ENCODE measurements at regions not wholly inside any gene's neighbourhood (a gene's known extent, or its start where the extent isn't known, plus 50 kb on each side); places are given as distances from the start of the nearest gene placed in this dataset.

- H3K79me2 ChIP-seq (ENCODE audit: insufficient read depth, low read depth, low read length): no peaks in the 10 kb centered on the region
- no peak overlapping the region for H3K4me2 ChIP-seq (ENCODE audit: low read length)
- TF ChIP-seq CTCF (conservative IDR thresholded peaks at IDR 0.05; ENCODE audit: low read length) (no peak), EZH2phosphoT487 (IDR thresholded peaks at IDR 0.05; ENCODE audit: borderline replicate concordance, low read depth, low read length) (no peak)
- H3K9me3 ChIP-seq (ENCODE audit: low read length): no peaks in the 10 kb centered on the region
- no peaks in the 10 kb centered on the region for H4K20me1 ChIP-seq (ENCODE audit: insufficient read depth, low read length)
- BruUV-seq (replicated peaks): no TSS peak
- H3K27ac ChIP-seq (ENCODE audit: low read depth, low read length, poor library complexity, severe bottlenecking): no peak overlapping the region
- no peak overlapping the region for H3K4me3 ChIP-seq (ENCODE audit: low read depth, low read length, poor library complexity, severe bottlenecking)
- H3K36me3 ChIP-seq (ENCODE audit: insufficient read depth, low read length): no peaks in the 10 kb centered on the region
- ChIA-PET CTCF (ENCODE audit: unreplicated experiment) (no interaction called here), POLR2A (interaction anchor here (0.5 to 0.7 kb wide), 3 partner anchors 172 to 1978 kb away, joined by 3 to 4 read pairs (median 4); no protein-coding TSS in a partner anchor)
- intact Hi-C loops (cut with micrococcal nuclease; ENCODE audit: unreplicated experiment): no loop called here
- no peak overlapping the region for H2AFZ ChIP-seq (ENCODE audit: low read length)
- no peaks in the 10 kb centered on the region for H3K4me1 ChIP-seq (ENCODE audit: insufficient read depth, low read length, poor library complexity, severe bottlenecking)
- H3K9me2 ChIP-seq (ENCODE audit: insufficient read depth, low read length): no peaks in the 10 kb centered on the region
- DNase-seq (ENCODE audit: low spot score): no peak
Measured at GRCh38 chr3:5726621-5727020, 539.1 kb downstream of the EDEM1 start.

- no peak for DNase-seq (ENCODE audit: low spot score)
- Histone ChIP-seq H3K4me2 (ENCODE audit: low read length) (no peak overlapping the region), H2AFZ (ENCODE audit: low read length) (no peak overlapping the region), H4K20me1 (ENCODE audit: insufficient read depth, low read length) (no peaks in the 10 kb centered on the region), H3K79me2 (ENCODE audit: insufficient read depth, low read depth, low read length) (no peaks in the 10 kb centered on the region), H3K4me3 (ENCODE audit: low read depth, low read length, poor library complexity, severe bottlenecking) (no peak overlapping the region), H3K9me2 (ENCODE audit: insufficient read depth, low read length) (no peaks in the 10 kb centered on the region), H3K27ac (ENCODE audit: low read depth, low read length, poor library complexity, severe bottlenecking) (no peak overlapping the region), H3K4me1 (ENCODE audit: insufficient read depth, low read length, poor library complexity, severe bottlenecking) (no peaks in the 10 kb centered on the region), H3K36me3 (ENCODE audit: insufficient read depth, low read length) (no peaks in the 10 kb centered on the region), H3K9me3 (ENCODE audit: low read length) (no peaks in the 10 kb centered on the region)
- POLR2A ChIA-PET: interaction anchor here (0.7 kb wide), 1 partner anchor 180 kb away, joined by 3 read pairs; no protein-coding TSS in a partner anchor
- intact Hi-C loops (cut with micrococcal nuclease; ENCODE audit: unreplicated experiment): no loop called here
- no peak for TF ChIP-seq CTCF (conservative IDR thresholded peaks at IDR 0.05; ENCODE audit: low read length)
- TF ChIP-seq EZH2phosphoT487 (IDR thresholded peaks at IDR 0.05; ENCODE audit: borderline replicate concordance, low read depth, low read length): no peak
- no TSS peak for BruUV-seq (replicated peaks)
- CTCF ChIA-PET (ENCODE audit: unreplicated experiment): no interaction called here
Measured at GRCh38 chr3:5727743-5728484, 540.4 kb downstream of the EDEM1 start.

GRCh38 chr3:5729852-5730251 lies 542.3 kb downstream of the EDEM1 start:
- no peaks in the 10 kb centered on the region for H3K9me2 ChIP-seq (ENCODE audit: insufficient read depth, low read length)
- no peaks in the 10 kb centered on the region for H4K20me1 ChIP-seq (ENCODE audit: insufficient read depth, low read length)
- ChIA-PET POLR2A (no interaction called here), CTCF (ENCODE audit: unreplicated experiment) (no interaction called here)
- TF ChIP-seq CTCF (conservative IDR thresholded peaks at IDR 0.05; ENCODE audit: low read length) (peak; percentile 40), EZH2phosphoT487 (IDR thresholded peaks at IDR 0.05; ENCODE audit: borderline replicate concordance, low read depth, low read length) (no peak)
- intact Hi-C loops (cut with micrococcal nuclease; ENCODE audit: unreplicated experiment): loop anchor here (2.0 to 5.0 kb wide), 2 partner anchors 303 to 423 kb away; no protein-coding TSS in a partner anchor
- no peak overlapping the region for H3K27ac ChIP-seq (ENCODE audit: low read depth, low read length, poor library complexity, severe bottlenecking)
- BruUV-seq (replicated peaks): no TSS peak
- H3K4me2 ChIP-seq (ENCODE audit: low read length): no peak overlapping the region
- no peak overlapping the region for H2AFZ ChIP-seq (ENCODE audit: low read length)
- H3K36me3 ChIP-seq (ENCODE audit: insufficient read depth, low read length): no peaks in the 10 kb centered on the region
- DNase-seq (ENCODE audit: low spot score): peak; percentile 1
- no peaks in the 10 kb centered on the region for H3K4me1 ChIP-seq (ENCODE audit: insufficient read depth, low read length, poor library complexity, severe bottlenecking)
- no peak overlapping the region for H3K4me3 ChIP-seq (ENCODE audit: low read depth, low read length, poor library complexity, severe bottlenecking)
- no peaks in the 10 kb centered on the region for H3K9me3 ChIP-seq (ENCODE audit: low read length)
- no peaks in the 10 kb centered on the region for H3K79me2 ChIP-seq (ENCODE audit: insufficient read depth, low read depth, low read length)

Measured in OCI-LY7 (cell line).